ENCODE measurements at regions not wholly inside any gene's neighbourhood (a gene's known extent, or its start where the extent isn't known, plus 50 kb on each side); places are given as distances from the start of the nearest gene placed in this dataset.

GRCh38 chr5:1657161-1657741 lies 133.5 kb upstream of the LPCAT1 start:
- no TSS peak for BruUV-seq (replicated peaks)
- Histone ChIP-seq H3K4me1 (ENCODE audit: insufficient read depth, low read length) (peaks cover 11% of the 10 kb centered on the region; the same call in 1 of the 2 replicates), H3K79me2 (ENCODE audit: insufficient read depth, low read length) (no peaks in the 10 kb centered on the region), H3K4me2 (ENCODE audit: low read depth, low read length) (no peak overlapping the region), H2AFZ (ENCODE audit: low read length) (no peak overlapping the region), H3K9me3 (ENCODE audit: low read length) (no peaks in the 10 kb centered on the region), H3K27ac (ENCODE audit: extremely low read length, insufficient read depth, low read length) (no peak overlapping the region), H3K27me3 (ENCODE audit: control insufficient read depth in 1 of 2, insufficient read depth in 2 of 2, low read length in 2 of 2) (peaks cover 22 to 87% of the 10 kb centered on the region in 2 experiments), H3K36me3 (replicated peaks in 1 of 2; ENCODE audit: control insufficient read depth in 1 of 2, insufficient read depth in 2 of 2, low read length in 2 of 2) (no peaks in the 10 kb centered on the region), H4K20me1 (ENCODE audit: insufficient read depth, low read length) (no peaks in the 10 kb centered on the region), H3K9ac (ENCODE audit: insufficient read depth, low read depth, low read length) (no peak overlapping the region), H3K4me3 (replicated peaks in 1 of 3; ENCODE audit: insufficient read depth in 1 of 3, low read depth in 2 of 3, low read length in 3 of 3) (no peak overlapping the region)
- ATAC-seq, result no peak
- TF ChIP-seq ZNF605 (CRISPR knock-in tag; IDR thresholded peaks at IDR 0.05) (no peak), REL (CRISPR knock-in tag; conservative IDR thresholded peaks at IDR 0.05) (no peak), MAZ (IDR thresholded peaks at IDR 0.05; ENCODE audit: borderline replicate concordance, low read depth, low read length) (no peak), MAZ (CRISPR knock-in tag; IDR thresholded peaks at IDR 0.05; ENCODE audit: low read depth) (no peak), FOXM1 (CRISPR knock-in tag; IDR thresholded peaks at IDR 0.05) (no peak), SMAD3 (CRISPR knock-in tag; IDR thresholded peaks at IDR 0.05) (no peak), NAIF1 (CRISPR knock-in tag; IDR thresholded peaks at IDR 0.05; ENCODE audit: borderline replicate concordance) (no peak), POLR2AphosphoS2 (IDR thresholded peaks at IDR 0.05; ENCODE audit: low read depth, low read length) (no peak), ZSCAN30 (CRISPR knock-in tag; IDR thresholded peaks at IDR 0.05) (no peak), GPN1 (CRISPR knock-in tag; IDR thresholded peaks at IDR 0.05; ENCODE audit: borderline replicate concordance) (no peak), ZSCAN9 (CRISPR knock-in tag; IDR thresholded peaks at IDR 0.05; ENCODE audit: borderline replicate concordance) (no peak), ISX (CRISPR knock-in tag; conservative IDR thresholded peaks at IDR 0.05) (no peak), SIX4 (CRISPR knock-in tag; IDR thresholded peaks at IDR 0.05) (no peak), MEIS1 (CRISPR knock-in tag; IDR thresholded peaks at IDR 0.05; ENCODE audit: borderline replicate concordance) (no peak), PRMT3 (CRISPR knock-in tag; IDR thresholded peaks at IDR 0.05; ENCODE audit: borderline replicate concordance, low read depth) (no peak), ZNF747 (CRISPR knock-in tag; IDR thresholded peaks at IDR 0.05; ENCODE audit: borderline replicate concordance) (no peak), NR2C2 (CRISPR knock-in tag; IDR thresholded peaks at IDR 0.05; ENCODE audit: borderline replicate concordance) (no peak)
- TF ChIP-seq, protein P1, sequence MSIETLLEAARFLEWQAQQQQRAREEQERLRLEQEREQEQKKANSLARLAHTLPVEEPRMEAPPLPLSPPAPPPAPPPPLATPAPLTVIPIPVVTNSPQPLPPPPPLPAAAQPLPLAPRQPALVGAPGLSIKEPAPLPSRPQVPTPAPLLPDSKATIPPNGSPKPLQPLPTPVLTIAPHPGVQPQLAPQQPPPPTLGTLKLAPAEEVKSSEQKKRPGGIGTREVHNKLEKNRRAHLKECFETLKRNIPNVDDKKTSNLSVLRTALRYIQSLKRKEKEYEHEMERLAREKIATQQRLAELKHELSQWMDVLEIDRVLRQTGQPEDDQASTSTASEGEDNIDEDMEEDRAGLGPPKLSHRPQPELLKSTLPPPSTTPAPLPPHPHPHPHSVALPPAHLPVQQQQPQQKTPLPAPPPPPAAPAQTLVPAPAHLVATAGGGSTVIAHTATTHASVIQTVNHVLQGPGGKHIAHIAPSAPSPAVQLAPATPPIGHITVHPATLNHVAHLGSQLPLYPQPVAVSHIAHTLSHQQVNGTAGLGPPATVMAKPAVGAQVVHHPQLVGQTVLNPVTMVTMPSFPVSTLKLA (IDR thresholded peaks at IDR 0.05), result no peak
- TF ChIP-seq, protein P2, sequence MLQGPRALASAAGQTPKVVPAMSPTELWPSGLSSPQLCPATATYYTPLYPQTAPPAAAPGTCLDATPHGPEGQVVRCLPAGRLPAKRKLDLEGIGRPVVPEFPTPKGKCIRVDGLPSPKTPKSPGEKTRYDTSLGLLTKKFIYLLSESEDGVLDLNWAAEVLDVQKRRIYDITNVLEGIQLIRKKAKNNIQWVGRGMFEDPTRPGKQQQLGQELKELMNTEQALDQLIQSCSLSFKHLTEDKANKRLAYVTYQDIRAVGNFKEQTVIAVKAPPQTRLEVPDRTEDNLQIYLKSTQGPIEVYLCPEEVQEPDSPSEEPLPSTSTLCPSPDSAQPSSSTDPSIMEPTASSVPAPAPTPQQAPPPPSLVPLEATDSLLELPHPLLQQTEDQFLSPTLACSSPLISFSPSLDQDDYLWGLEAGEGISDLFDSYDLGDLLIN (CRISPR knock-in tag; IDR thresholded peaks at IDR 0.05; ENCODE audit: borderline replicate concordance), result no peak
- no peak for FAIRE-seq
- WGBS (ENCODE audit: low lambda C conversion rate), result 7% methylated on average over 8 of the region's 16 CpGs
- in situ Hi-C loops (cut with HindIII; ENCODE audit: extremely low pct_ligation_motif_present, low pct_unique_long_range_greater_than_20kb) (no loop called here), intact Hi-C loops (cut with micrococcal nuclease; ENCODE audit: unreplicated experiment) (no loop called here)
- CTCF ChIA-PET (ENCODE audit: low intra/inter-chr PET ratio, low total read pairs), result no interaction called here
- DNase-seq (ENCODE audit: low spot score), result no peak
- POLR2A ChIA-PET, result no interaction called here

Data from HepG2 (cell line).